H1 (cell line): ENCODE measurements at regions not wholly inside any gene's neighbourhood (a gene's known extent, or its start where the extent isn't known, plus 50 kb on each side); places are given as distances from the start of the nearest gene placed in this dataset.

ENCODE experiments used
- CTCF ChIA-PET: fragments of 300-600 bp; sonication (Branson Sonifier 250); formaldehyde crosslinking; loops from one replicate; lab custom pipeline; 2021; ENCODE audit not compliant: partially characterized antibody; lab: Charles Lee
- POLR2A ChIA-PET: fragments of 300-600 bp; sonication (Branson Sonifier 250); formaldehyde crosslinking; loops from one replicate; lab custom pipeline; 2021; ENCODE audit warnings: inconsistent platforms; ENCODE audit not compliant: partially characterized antibody; lab: Charles Lee
- DNase-seq, 2 experiments: peaks; one replicate each; pipeline versions ENCODE4 v3.0.0 to v3.0.0-alpha.2; 2010 to 2022; ENCODE audit warnings: low spot score in 2 of 2, low read depth in 1 of 2, mixed read lengths in 1 of 2
- FAIRE-seq: peaks from 2 replicates; lab custom pipeline; 2011; peaks lifted over from hg19 to GRCh38; lab: Jason Lieb, UNC
- H2AFZ ChIP-seq: 2 replicates; pipeline ENCODE4 v1.8.1; 2012; ENCODE audit warnings: low read length, inconsistent platforms
- H2AK5ac ChIP-seq: 2 replicates; pipeline ENCODE4 v1.6.1; 2013; ENCODE audit warnings: low read depth, low read length
- H2BK120ac ChIP-seq: replicated peaks from 2 replicates; pipeline ENCODE3; 2013; ENCODE audit warnings: low read depth, low read length, inconsistent platforms
- H2BK12ac ChIP-seq: 2 replicates; pipeline ENCODE4 v1.6.1; 2013; ENCODE audit warnings: low read depth, low read length
- H2BK15ac ChIP-seq: 2 replicates; pipeline ENCODE4 v1.6.1; 2013; ENCODE audit warnings: low read length
- H2BK20ac ChIP-seq: 2 replicates; pipeline ENCODE4 v1.6.1; 2013; ENCODE audit warnings: low read length
- H2BK5ac ChIP-seq: 2 replicates; pipeline ENCODE4 v1.6.1; 2013; ENCODE audit warnings: low read depth, low read length
- H3K14ac ChIP-seq: 2 replicates; pipeline ENCODE4 v1.6.1; 2013; ENCODE audit warnings: inconsistent platforms; ENCODE audit not compliant: insufficient read length
- H3K18ac ChIP-seq: 2 replicates; pipeline ENCODE4 v1.6.1; 2013; ENCODE audit warnings: low read length; ENCODE audit errors: extremely low read depth
- H3K23ac ChIP-seq: 2 replicates; pipeline ENCODE4 v1.6.1; 2013; ENCODE audit warnings: inconsistent platforms; ENCODE audit not compliant: insufficient read length
- H3K23me2 ChIP-seq: 2 replicates; pipeline ENCODE4 v1.6.1; 2013; ENCODE audit warnings: low read depth, low read length
- H3K27ac ChIP-seq: 2 replicates; pipeline ENCODE4 v1.6.1; 2011; ENCODE audit warnings: low read depth, low read length, inconsistent platforms
- H3K27me3 ChIP-seq, 4 experiments: replicated peaks in 1 of 4; 1 replicate in 1 of 4; 2 replicates in 3 of 4; pipeline versions ENCODE4 v1.6.1 to v1.8.1; 2011 to 2013; ENCODE audit warnings: low read length in 3 of 4, mild to moderate bottlenecking in 3 of 4, inconsistent platforms in 2 of 4, mixed read lengths in 2 of 4, moderate library complexity in 1 of 4; ENCODE audit not compliant: control insufficient read depth in 3 of 4, insufficient read depth in 3 of 4; ENCODE audit errors: extremely low read depth in 1 of 4
- H3K36me3 ChIP-seq, 4 experiments: 2 replicates each; pipeline versions ENCODE4 v1.6.1 to v1.8.1; 2011 to 2013; ENCODE audit warnings: mild to moderate bottlenecking in 4 of 4, low read length in 3 of 4, moderate library complexity in 2 of 4, control low read depth in 1 of 4, inconsistent platforms in 1 of 4; ENCODE audit not compliant: insufficient read depth in 4 of 4, control insufficient read depth in 2 of 4
- H3K4ac ChIP-seq: replicated peaks from 2 replicates; pipeline ENCODE3; 2013; ENCODE audit warnings: low read length, low read depth, mixed read lengths, inconsistent platforms; ENCODE audit not compliant: insufficient read length
- H3K4me1 ChIP-seq, 4 experiments: replicated peaks in 1 of 4; 1 replicate in 1 of 4; 2 replicates in 3 of 4; pipeline versions ENCODE4 v1.6.1 to v1.8.1; 2011 to 2013; ENCODE audit warnings: low read length in 3 of 4, inconsistent platforms in 2 of 4, mixed read lengths in 1 of 4; ENCODE audit not compliant: insufficient read depth in 4 of 4, control insufficient read depth in 3 of 4
- H3K4me2 ChIP-seq, 2 experiments: 2 replicates each; pipeline versions ENCODE4 v1.6.1 to v1.8.1; 2011 to 2013; ENCODE audit warnings: low read depth in 2 of 2, low read length in 2 of 2, control low read depth in 1 of 2, inconsistent platforms in 1 of 2, mild to moderate bottlenecking in 1 of 2; ENCODE audit not compliant: insufficient read depth in 1 of 2
- H3K4me3 ChIP-seq, 4 experiments: fragments of 200-600, 300-600 bp in 1 of 4; sonication (generic), shearing (Covaris generic), sonication (Bioruptor Twin) in 1 of 4; 2 replicates each; pipeline versions ENCODE4 v1.5.1 to v1.8.1; 2011 to 2016; ENCODE audit warnings: low read length in 4 of 4, low read depth in 3 of 4, control low read depth in 2 of 4, inconsistent platforms in 2 of 4, mild to moderate bottlenecking in 2 of 4, mixed read lengths in 1 of 4, moderate library complexity in 1 of 4; ENCODE audit not compliant: insufficient read depth in 2 of 4; ENCODE audit errors: extremely low read depth in 1 of 4
- H3K56ac ChIP-seq: replicated peaks from 2 replicates; pipeline ENCODE3; 2013; ENCODE audit warnings: low read depth, mild to moderate bottlenecking, mixed read lengths, low read length, inconsistent platforms; ENCODE audit not compliant: insufficient read length
- H3K79me1 ChIP-seq: 2 replicates; pipeline ENCODE4 v1.6.1; 2013; ENCODE audit warnings: low read depth, low read length, control low read depth
- H3K79me2 ChIP-seq, 2 experiments: 2 replicates each; pipeline versions ENCODE4 v1.6.1 to v1.8.1; 2012 to 2013; ENCODE audit warnings: low read length in 2 of 2, mild to moderate bottlenecking in 2 of 2, inconsistent platforms in 1 of 2; ENCODE audit not compliant: insufficient read depth in 2 of 2, control insufficient read depth in 1 of 2
- H3K9ac ChIP-seq, 4 experiments: replicated peaks in 1 of 4; 1 replicate in 1 of 4; 2 replicates in 3 of 4; pipeline versions ENCODE4 v1.6.1 to v1.8.1; 2011 to 2013; ENCODE audit warnings: low read depth in 3 of 4, low read length in 3 of 4, control low read depth in 2 of 4, mild to moderate bottlenecking in 2 of 4, moderate library complexity in 2 of 4, inconsistent platforms in 1 of 4; ENCODE audit errors: extremely low read depth in 1 of 4
- H3K9me3 ChIP-seq, 2 experiments: 2 replicates each; pipeline versions ENCODE4 v1.6.1 to v1.8.1; 2012 to 2013; ENCODE audit warnings: mild to moderate bottlenecking in 2 of 2, moderate library complexity in 2 of 2, control low read depth in 1 of 2, inconsistent platforms in 1 of 2, low read depth in 1 of 2, low read length in 1 of 2, mixed read lengths in 1 of 2; ENCODE audit not compliant: insufficient read depth in 2 of 2
- H4K20me1 ChIP-seq, 2 experiments: replicated peaks in 1 of 2; 2 replicates each; pipeline versions ENCODE3 to v1.8.1; 2011 to 2013; ENCODE audit warnings: inconsistent platforms in 2 of 2, low read length in 2 of 2, mild to moderate bottlenecking in 1 of 2; ENCODE audit not compliant: insufficient read depth in 2 of 2, control insufficient read depth in 1 of 2
- H4K5ac ChIP-seq: 2 replicates; pipeline ENCODE4 v1.6.1; 2013; ENCODE audit warnings: low read length, low read depth, mixed read lengths, inconsistent platforms; ENCODE audit not compliant: insufficient read length
- H4K8ac ChIP-seq: 2 replicates; pipeline ENCODE4 v1.8.0; 2013; ENCODE audit warnings: mild to moderate bottlenecking, moderate library complexity, low read length, inconsistent platforms; ENCODE audit not compliant: insufficient read depth; ENCODE audit errors: extremely low read depth
- H4K91ac ChIP-seq: replicated peaks from 2 replicates; pipeline ENCODE3; 2013; ENCODE audit warnings: low read length, mixed read lengths, inconsistent platforms; ENCODE audit not compliant: insufficient read length
- CTCF ChIP-seq, 3 experiments: IDR thresholded peaks; 1 replicate in 2 of 3; 2 replicates in 1 of 3; pipeline versions ENCODE4 v1.5.1 to v1.6.1; 2011; ENCODE audit warnings: low read length in 3 of 3, mild to moderate bottlenecking in 3 of 3, inconsistent platforms in 2 of 3, low read depth in 1 of 3, moderate library complexity in 1 of 3; ENCODE audit not compliant: insufficient read depth in 1 of 3; ENCODE audit errors: control extremely low read depth in 1 of 3
- NANOG ChIP-seq: IDR thresholded peaks from 2 replicates; pipeline ENCODE4 v1.6.1; 2011; ENCODE audit warnings: low read length, low read depth, mild to moderate bottlenecking, inconsistent platforms; ENCODE audit not compliant: insufficient read depth, poor library complexity, severe bottlenecking
- NRF1 ChIP-seq: IDR thresholded peaks from 2 replicates; pipeline ENCODE4 v1.6.1; 2011; ENCODE audit warnings: mild to moderate bottlenecking, low read depth, low read length, improper control_type of control experiment
- PHF8 ChIP-seq: fragments of 200-600 bp; sonication (generic); conservative IDR thresholded peaks from 2 replicates; pipeline ENCODE4 v1.7.1; 2012; ENCODE audit warnings: low read depth, mild to moderate bottlenecking, inconsistent platforms, low read length, moderate library complexity
- RAD21 ChIP-seq, 2 experiments: IDR thresholded peaks in 1 of 2; conservative IDR thresholded peaks in 1 of 2; 2 replicates each; pipeline ENCODE4 v1.6.1; 2011; ENCODE audit warnings: low read depth in 2 of 2, low read length in 2 of 2, improper control_type of control experiment in 1 of 2, inconsistent platforms in 1 of 2, mild to moderate bottlenecking in 1 of 2, moderate library complexity in 1 of 2
- SAP30 ChIP-seq: fragments of 300-600 bp; sonication (generic); IDR thresholded peaks from 2 replicates; pipeline ENCODE4 v1.7.1; 2012; ENCODE audit warnings: low read length, moderate library complexity, mild to moderate bottlenecking, inconsistent platforms; ENCODE audit not compliant: insufficient read depth, insufficient replicate concordance
- WGBS, 2 experiments: shearing (Covaris generic) in 1 of 2; methylation state at CpG; one replicate each; pipeline versions ENCODE4 v1.1.6 to v1.1.7; 2013 to 2015; ENCODE audit warnings: low lambda C conversion rate in 2 of 2, mixed read lengths in 2 of 2, inconsistent platforms in 1 of 2, low coverage in 1 of 2, missing lambda C conversion rate in 1 of 2; ENCODE audit not compliant: insufficient replicate concordance in 2 of 2, insufficient coverage in 1 of 2, insufficient read length in 1 of 2; ENCODE audit errors: extremely low coverage in 1 of 2, missing lambda C conversion rate in 1 of 2; 5-methylcytosine and 5-hydroxymethylcytosine counted together
- TF ChIP-seq, protein P1 (sequence below): IDR thresholded peaks from 2 replicates; pipeline ENCODE4 v1.6.1; 2011; ENCODE audit warnings: low read length, improper control_type of control experiment

DNA sequence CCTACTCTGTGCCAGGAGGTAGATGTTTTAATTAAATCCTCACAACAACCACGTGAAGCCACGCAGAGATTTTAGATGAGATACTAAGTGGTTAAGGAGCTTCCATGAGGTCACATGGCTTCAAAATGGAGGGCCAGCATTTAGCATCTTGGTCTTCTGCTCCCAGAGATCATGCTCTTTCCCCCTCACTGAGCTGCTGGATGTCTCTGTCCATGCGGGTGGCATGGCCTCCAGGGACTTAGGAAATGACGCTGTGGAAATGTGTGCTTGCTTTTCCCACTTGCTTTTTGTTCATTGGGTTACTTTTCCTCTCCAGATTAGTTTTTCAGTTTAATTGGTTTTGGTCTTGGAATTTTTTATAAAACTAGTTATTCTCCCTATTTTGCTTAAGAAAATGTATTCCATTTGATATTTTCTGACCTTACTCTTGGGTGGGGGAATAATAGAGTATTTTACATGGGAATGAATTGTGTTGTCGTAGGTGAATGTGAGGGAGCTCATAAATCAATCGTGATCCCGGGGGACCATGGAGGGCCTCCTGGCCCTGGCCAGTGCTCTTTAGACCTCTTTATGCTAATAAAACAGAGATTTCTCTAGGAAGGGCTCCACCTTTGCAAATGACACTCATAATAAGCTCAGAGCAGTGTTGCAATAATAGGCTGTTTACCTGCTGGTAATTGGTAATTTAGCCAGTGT is 376.0 kb upstream of the ONECUT1 start:
- no peaks in the 10 kb centered on the region; the same call in 1 of the 2 replicates for H3K23me2 ChIP-seq
- FAIRE-seq (no peak), DNase-seq (no peak)
- peak overlapping the region; percentile 34; the same call in 1 of the 2 replicates for H2AFZ ChIP-seq
- H2BK5ac ChIP-seq, result no peak overlapping the region
- H3K4me1 ChIP-seq, result no peaks in the 10 kb centered on the region
- no peak overlapping the region for H4K8ac ChIP-seq
- H3K14ac ChIP-seq, result no peak overlapping the region
- CTCF ChIA-PET, result no interaction called here
- H3K27me3 ChIP-seq, result peaks cover 0 to 1% (median 0%) of the 10 kb centered on the region in 4 experiments; a peak in 1 of 7 replicates
- no peak overlapping the region for H3K27ac ChIP-seq
- H3K9ac ChIP-seq, result no peak overlapping the region
- H4K91ac ChIP-seq, result no peak overlapping the region
- no peaks in the 10 kb centered on the region for H3K36me3 ChIP-seq
- no peaks in the 10 kb centered on the region for H3K79me2 ChIP-seq
- no peak overlapping the region for H2AK5ac ChIP-seq
- no peak overlapping the region for H4K5ac ChIP-seq
- no peak overlapping the region for H3K4me3 ChIP-seq
- H2BK20ac ChIP-seq, result no peak overlapping the region
- no peak overlapping the region for H2BK120ac ChIP-seq
- H3K23ac ChIP-seq, result no peak overlapping the region
- no peak overlapping the region for H2BK15ac ChIP-seq
- no peak overlapping the region for H3K4ac ChIP-seq
- H3K9me3 ChIP-seq, result no peaks in the 10 kb centered on the region
- H3K79me1 ChIP-seq, result no peaks in the 10 kb centered on the region
- H2BK12ac ChIP-seq, result no peak overlapping the region
- WGBS, 2 experiments, result 93% methylated on average over 7 of the region's 7 CpGs; no CpG with 5 or more reads in 1 of the 2 experiments
- no peak overlapping the region for H3K56ac ChIP-seq
- H3K4me2 ChIP-seq, result no peak overlapping the region
- no peaks in the 10 kb centered on the region for H4K20me1 ChIP-seq
- no peak overlapping the region for H3K18ac ChIP-seq
- POLR2A ChIA-PET, result no interaction called here
- no peak for TF ChIP-seq SAP30
- TF ChIP-seq CTCF (IDR thresholded peaks at IDR 0.05; ENCODE audit: control extremely low read depth in 1 of 3, insufficient read depth in 1 of 3, low read depth in 1 of 3, low read length in 3 of 3), result no peak
- TF ChIP-seq, protein P1, sequence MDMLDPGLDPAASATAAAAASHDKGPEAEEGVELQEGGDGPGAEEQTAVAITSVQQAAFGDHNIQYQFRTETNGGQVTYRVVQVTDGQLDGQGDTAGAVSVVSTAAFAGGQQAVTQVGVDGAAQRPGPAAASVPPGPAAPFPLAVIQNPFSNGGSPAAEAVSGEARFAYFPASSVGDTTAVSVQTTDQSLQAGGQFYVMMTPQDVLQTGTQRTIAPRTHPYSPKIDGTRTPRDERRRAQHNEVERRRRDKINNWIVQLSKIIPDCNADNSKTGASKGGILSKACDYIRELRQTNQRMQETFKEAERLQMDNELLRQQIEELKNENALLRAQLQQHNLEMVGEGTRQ, result no peak
- TF ChIP-seq PHF8, result no peak
- no peak for TF ChIP-seq RAD21 (IDR thresholded peaks at IDR 0.05 in 1 of 2, conservative IDR thresholded peaks at IDR 0.05 in 1 of 2; ENCODE audit: low read depth in 2 of 2, low read length in 2 of 2)
- TF ChIP-seq NRF1, result no peak
- no peak for TF ChIP-seq NANOG
